ENCODE measurements at regions not wholly inside any gene's neighbourhood (a gene's known extent, or its start where the extent isn't known, plus 50 kb on each side); places are given as distances from the start of the nearest gene placed in this dataset.

- no peak for ATAC-seq
- DNase-seq = no peak
Measured at GRCh38 chr1:81071072-81071858, 729.5 kb upstream of the ADGRL2 start.

GRCh38 chr1:81069856-81070255 lies 730.9 kb upstream of the ADGRL2 start:
- ATAC-seq = no peak

GRCh38 chr1:81068726-81069125 lies 732.0 kb upstream of the ADGRL2 start:
- DNase-seq (no peak), ATAC-seq (no peak)

More at GRCh38 chr1:81069856-81070255, 730.9 kb upstream of the ADGRL2 start:
- no peak for DNase-seq

GRCh38 chr1:81053826-81054225 lies 746.9 kb upstream of the ADGRL2 start:
- ATAC-seq = no peak
- DNase-seq = no peak

GRCh38 chr1:81052162-81052561 lies 748.6 kb upstream of the ADGRL2 start:
- DNase-seq = no peak
- ATAC-seq = no peak

GRCh38 chr1:81050390-81050789 lies 750.3 kb upstream of the ADGRL2 start:
- ATAC-seq = no peak
- DNase-seq = no peak

- ATAC-seq (no peak), DNase-seq (no peak)
Measured at GRCh38 chr1:81044708-81045107, 756.0 kb upstream of the ADGRL2 start.

GRCh38 chr1:81042225-81042624 lies 758.5 kb upstream of the ADGRL2 start:
- ATAC-seq = no peak
- DNase-seq = no peak

GRCh38 chr1:81034291-81034690 lies 766.4 kb upstream of the ADGRL2 start:
- no peak for ATAC-seq
- no peak for DNase-seq

GRCh38 chr1:81032973-81033425 lies 767.7 kb upstream of the ADGRL2 start:
- ATAC-seq (no peak), DNase-seq (no peak)

- no peak for ATAC-seq
- DNase-seq = no peak
Measured at GRCh38 chr1:81032374-81032773, 768.4 kb upstream of the ADGRL2 start.

GRCh38 chr1:81030441-81030840 lies 770.3 kb upstream of the ADGRL2 start:
- ATAC-seq = no peak

GRCh38 chr1:81029266-81029665 lies 771.5 kb upstream of the ADGRL2 start:
- ATAC-seq = no peak
- no peak for DNase-seq

More at GRCh38 chr1:81030441-81030840, 770.3 kb upstream of the ADGRL2 start:
- no peak for DNase-seq

GRCh38 chr1:81023187-81023724 lies 777.5 kb upstream of the ADGRL2 start:
- ATAC-seq (no peak), DNase-seq (no peak)

- DNase-seq (no peak), ATAC-seq (no peak)
Measured at GRCh38 chr1:81021134-81021533, 779.6 kb upstream of the ADGRL2 start.

- no peak for DNase-seq
- ATAC-seq = no peak
Measured at GRCh38 chr1:81020506-81020905, 780.2 kb upstream of the ADGRL2 start.

- ATAC-seq (no peak), DNase-seq (no peak)
Measured at GRCh38 chr1:81010126-81010525, 790.6 kb upstream of the ADGRL2 start.

- ATAC-seq (no peak), DNase-seq (no peak)
Measured at GRCh38 chr1:81008293-81008692, 792.4 kb upstream of the ADGRL2 start.

- no peak for ATAC-seq
Measured at GRCh38 chr1:81007024-81007423, 793.7 kb upstream of the ADGRL2 start.

GRCh38 chr1:81006502-81006901 lies 794.2 kb upstream of the ADGRL2 start:
- no peak for DNase-seq
- ATAC-seq = no peak

More at GRCh38 chr1:81007024-81007423, 793.7 kb upstream of the ADGRL2 start:
- no peak for DNase-seq

GRCh38 chr1:81004011-81004410 lies 796.7 kb upstream of the ADGRL2 start:
- DNase-seq (no peak), ATAC-seq (no peak)

- ATAC-seq = no peak
- DNase-seq = no peak
Measured at GRCh38 chr1:80994934-80995333, 805.8 kb upstream of the ADGRL2 start.

GRCh38 chr1:80994038-80994437 lies 806.7 kb upstream of the ADGRL2 start:
- DNase-seq (no peak), ATAC-seq (no peak)

All from stimulated activated naive CD8-positive, alpha-beta T cell treated with anti-CD3 and anti-CD28 coated beads, Interleukin-15, Interleukin-2, amounts not matched to agents 100 U/mL and 50 U/mL, for 24 hours (primary cell).